ENCODE measurements at regions not wholly inside any gene's neighbourhood (a gene's known extent, or its start where the extent isn't known, plus 50 kb on each side); places are given as distances from the start of the nearest gene placed in this dataset.

DNA sequence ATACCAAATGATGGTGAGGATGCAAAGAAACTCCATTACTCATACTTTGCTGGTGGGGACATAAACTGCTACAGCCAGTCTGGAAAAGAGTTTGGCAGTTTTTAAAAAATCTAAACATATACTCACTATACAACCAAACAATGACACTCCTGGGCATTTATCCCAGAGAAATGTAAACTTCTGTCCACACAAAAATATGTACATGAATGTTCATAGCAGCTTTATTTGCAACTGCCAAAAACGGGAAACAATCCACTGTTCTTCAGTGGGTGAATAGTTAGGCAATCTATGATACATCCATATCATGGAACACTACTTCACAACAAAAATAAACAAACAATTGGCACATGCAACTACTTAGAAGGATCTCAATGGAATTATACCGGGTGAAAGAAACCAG is 276.4 kb upstream of the SP8 start:
- TF ChIP-seq POLR2A (IDR thresholded peaks at IDR 0.05; ENCODE audit: low read depth, low read length) (no peak), TAF1 (IDR thresholded peaks at IDR 0.05; ENCODE audit: low read depth, low read length) (no peak), POLR2AphosphoS5 (IDR thresholded peaks at IDR 0.05; ENCODE audit: low read depth, low read length) (no peak), SPI1 (IDR thresholded peaks at IDR 0.05; ENCODE audit: low read depth, low read length) (no peak), PAX5 (IDR thresholded peaks at IDR 0.05; ENCODE audit: insufficient read depth, low read length, severe bottlenecking) (no peak)

Measured in GM12891 (cell line).